Endothelial cell of umbilical vein (primary cell): ENCODE measurements at regions not wholly inside any gene's neighbourhood (a gene's known extent, or its start where the extent isn't known, plus 50 kb on each side); places are given as distances from the start of the nearest gene placed in this dataset.

Experiments
- BruUV-seq: library from RNA; stranded (reverse); fragments of 400-500 nt; replicated peaks from 2 replicates; lab custom pipeline; 2021; lab: Mats Ljungman, UMichigan
- CTCF ChIA-PET: fragments of 300-600, 350-600 bp; sonication (Branson Sonifier 250); formaldehyde crosslinking; loops from one replicate; lab custom pipeline; 2021; ENCODE audit warnings: antibody characterized with exemption, inconsistent platforms; lab: Charles Lee
- POLR2A ChIA-PET: fragments of 300-600, 350-600 bp; sonication (Branson Sonifier 250); formaldehyde crosslinking; loops from one replicate; lab custom pipeline; 2021; ENCODE audit warnings: antibody characterized with exemption, inconsistent platforms; lab: Charles Lee
- DNase-seq: peaks from one replicate; pipeline ENCODE4 v3.0.0-alpha.2; 2011; ENCODE audit warnings: low read depth, low spot score
- FAIRE-seq: peaks from 2 replicates; lab custom pipeline; 2011; peaks lifted over from hg19 to GRCh38; lab: Jason Lieb, UNC
- H2AFZ ChIP-seq: 2 replicates; pipeline ENCODE4 v1.6.0; 2012; ENCODE audit warnings: low read depth, low read length, control low read depth, inconsistent platforms
- H3K27ac ChIP-seq: 2 replicates; pipeline ENCODE4 v1.5.1; 2011; ENCODE audit warnings: low read depth, mild to moderate bottlenecking, control low read depth, low read length, moderate library complexity; ENCODE audit not compliant: insufficient read depth
- H3K27me3 ChIP-seq, 2 experiments: 2 replicates each; pipeline versions ENCODE4 v1.6.0 to v1.6.1; 2011; ENCODE audit warnings: low read length in 2 of 2, mixed read lengths in 1 of 2; ENCODE audit not compliant: control insufficient read depth in 2 of 2, insufficient read depth in 2 of 2
- H3K36me3 ChIP-seq, 2 experiments: 2 replicates in 1 of 2; 3 replicates in 1 of 2; pipeline ENCODE4 v1.5.1; 2011; ENCODE audit warnings: low read length in 2 of 2, mild to moderate bottlenecking in 1 of 2, moderate library complexity in 1 of 2; ENCODE audit not compliant: control insufficient read depth in 2 of 2, insufficient read depth in 2 of 2; ENCODE audit errors: extremely low read depth in 1 of 2
- H3K4me1 ChIP-seq: 3 replicates; pipeline ENCODE4 v1.5.1; 2011; ENCODE audit warnings: mild to moderate bottlenecking, low read length; ENCODE audit not compliant: control insufficient read depth, insufficient read depth; ENCODE audit errors: extremely low read depth
- H3K4me2 ChIP-seq: 2 replicates; pipeline ENCODE4 v1.6.1; 2011; ENCODE audit warnings: low read length, control low read depth, mixed read lengths; ENCODE audit not compliant: insufficient read depth
- H3K4me3 ChIP-seq, 3 experiments: fragments of 200-600 bp in 1 of 3; sonication (generic), shearing (Covaris generic) in 1 of 3; replicated peaks in 1 of 3; 2 replicates each; pipeline ENCODE4 v1.5.1; 2011 to 2016; ENCODE audit warnings: control low read depth in 3 of 3, low read length in 3 of 3, mild to moderate bottlenecking in 2 of 3, inconsistent platforms in 1 of 3, low read depth in 1 of 3, moderate library complexity in 1 of 3; ENCODE audit not compliant: insufficient read depth in 1 of 3
- H3K79me2 ChIP-seq: 2 replicates; pipeline ENCODE4 v1.6.0; 2012; ENCODE audit warnings: low read length, inconsistent platforms; ENCODE audit not compliant: control insufficient read depth, insufficient read depth
- H3K9ac ChIP-seq: replicated peaks from 2 replicates; pipeline ENCODE3; 2011; ENCODE audit warnings: low read length, control low read depth; ENCODE audit not compliant: insufficient read depth; ENCODE audit errors: extremely low read depth
- H3K9me1 ChIP-seq: replicated peaks from 3 replicates; pipeline ENCODE4 v1.6.0; 2011; ENCODE audit warnings: mild to moderate bottlenecking, low read length; ENCODE audit not compliant: control insufficient read depth, insufficient read depth; ENCODE audit errors: extremely low read depth
- H3K9me3 ChIP-seq: replicated peaks from 2 replicates; pipeline ENCODE4 v1.5.1; 2012; ENCODE audit warnings: low read length, inconsistent platforms; ENCODE audit not compliant: control insufficient read depth, insufficient read depth
- H4K20me1 ChIP-seq: replicated peaks from 2 replicates; pipeline ENCODE3; 2011; ENCODE audit warnings: mild to moderate bottlenecking, low read length; ENCODE audit not compliant: control insufficient read depth, insufficient read depth; ENCODE audit errors: extremely low read depth
- CTCF ChIP-seq, 2 donors: IDR thresholded peaks; 1 replicate in 1 of 2; 2 replicates in 1 of 2; pipeline ENCODE4 v1.5.1; 2011; ENCODE audit warnings: low read length in 2 of 2, mild to moderate bottlenecking in 2 of 2, moderate library complexity in 2 of 2, control low read depth in 1 of 2, inconsistent platforms in 1 of 2, low read depth in 1 of 2; ENCODE audit not compliant: insufficient read depth in 1 of 2; ENCODE audit errors: extremely low read depth in 1 of 2
- EZH2 ChIP-seq: IDR thresholded peaks from 2 replicates; pipeline ENCODE4 v1.6.1; 2012; ENCODE audit warnings: borderline replicate concordance, low read depth, mild to moderate bottlenecking, moderate library complexity, low read length, inconsistent platforms; ENCODE audit not compliant: severe bottlenecking
- FOS ChIP-seq: IDR thresholded peaks from 2 replicates; pipeline ENCODE4 v1.6.1; 2011; ENCODE audit warnings: mild to moderate bottlenecking, low read length, moderate library complexity, borderline replicate concordance; ENCODE audit not compliant: insufficient read depth
- GATA2 ChIP-seq: IDR thresholded peaks from 2 replicates; pipeline ENCODE4 v1.7.0; 2011; ENCODE audit warnings: low read depth, mild to moderate bottlenecking, moderate library complexity, mixed read lengths, low read length; ENCODE audit not compliant: insufficient read length, insufficient read depth
- JUN ChIP-seq: IDR thresholded peaks from 2 replicates; pipeline ENCODE4 v1.6.1; 2011; ENCODE audit warnings: borderline replicate concordance, low read depth; ENCODE audit not compliant: insufficient read length, insufficient read depth
- MAX ChIP-seq: IDR thresholded peaks from 2 replicates; pipeline ENCODE4 v1.6.1; 2011; ENCODE audit not compliant: insufficient read depth, insufficient read length
- MYC ChIP-seq: IDR thresholded peaks from one replicate; pipeline ENCODE4 v1.6.1; 2011; ENCODE audit warnings: mild to moderate bottlenecking, low read depth, low read length
- POLR2A ChIP-seq: IDR thresholded peaks from 2 replicates; pipeline ENCODE4 v1.6.1; 2012; ENCODE audit warnings: low read depth, mild to moderate bottlenecking, control low read depth, low read length
- POLR2AphosphoS5 ChIP-seq: IDR thresholded peaks from 2 replicates; pipeline ENCODE4 v1.6.1; 2012; ENCODE audit warnings: low read depth, mild to moderate bottlenecking, control low read depth, low read length, moderate library complexity; ENCODE audit not compliant: insufficient read depth
- dilution Hi-C: fragments of 300-500 bp; cut with MboI; formaldehyde crosslinking; loops from one replicate; pipeline ENCODE4 v1.15.0; 2019; ENCODE audit warnings: low sequenced_read_pairs; ENCODE audit not compliant: extremely low pct_ligation_motif_present
- intact Hi-C: fragments of 100-400 bp; cut with micrococcal nuclease; formaldehyde crosslinking; loops from one replicate; pipeline ENCODE4 v1.10.0; 2022

GRCh38 chr5:115398719-115399118 lies 102.3 kb upstream of the CCDC112 start:
- Histone ChIP-seq H3K79me2 (no peaks in the 10 kb centered on the region), H4K20me1 (no peaks in the 10 kb centered on the region), H3K27ac (no peak overlapping the region), H3K9ac (no peak overlapping the region), H3K4me3 (no peak overlapping the region), H3K27me3 (no peaks in the 10 kb centered on the region), H3K9me3 (no peaks in the 10 kb centered on the region), H3K4me2 (no peak overlapping the region), H3K9me1 (no peaks in the 10 kb centered on the region), H2AFZ (no peak overlapping the region), H3K36me3 (no peaks in the 10 kb centered on the region), H3K4me1 (no peaks in the 10 kb centered on the region)
- BruUV-seq: no TSS peak
- TF ChIP-seq POLR2AphosphoS5 (no peak), MAX (no peak), MYC (no peak), CTCF (IDR thresholded peaks at IDR 0.05; ENCODE audit: extremely low read depth in 1 of 2, insufficient read depth in 1 of 2, low read depth in 1 of 2, low read length in 2 of 2) (no peak), JUN (no peak), EZH2 (no peak), GATA2 (no peak), FOS (no peak), POLR2A (no peak)
- ChIA-PET POLR2A (no interaction called here), CTCF (no interaction called here)
- intact Hi-C loops: no loop called here
- FAIRE-seq (no peak), DNase-seq (no peak)
- dilution Hi-C loops: no loop called here
